A549 (cell line): ENCODE measurements at regions not wholly inside any gene's neighbourhood (a gene's known extent, or its start where the extent isn't known, plus 50 kb on each side); places are given as distances from the start of the nearest gene placed in this dataset.
A peak's percentile ranks its signal among the peaks of the same experiment; 100 is the strongest.

ENCODE experiments used
- ATAC-seq, 2 experiments: fragments of 200-7000 bp in 1 of 2; fragments of >200 bp in 1 of 2; cut with Nextera tagmentation in 1 of 2; cut with Tn5 transposase in 1 of 2; 3 replicates each; pipeline versions ENCODE4 v1.8.0 to v1.9.1; 2018 to 2020; ENCODE audit warnings: mild to moderate bottlenecking in 1 of 2, moderate library complexity in 1 of 2
- CTCF ChIA-PET: fragments of 300-600 bp; sonication (Branson Sonifier 250); formaldehyde crosslinking; extraction: SDS; loops from one replicate; lab custom pipeline; 2021; ENCODE audit warnings: antibody characterized with exemption, inconsistent platforms; lab: Yijun Ruan, JAX
- POLR2A ChIA-PET: fragments of 350-600 bp; formaldehyde crosslinking; extraction: SDS; loops from one replicate; lab custom pipeline; 2021; ENCODE audit warnings: antibody characterized with exemption, inconsistent platforms; lab: Yijun Ruan, JAX
- DNase-seq, 2 experiments: peaks; one replicate each; pipeline versions ENCODE4 v3.0.0 to v3.0.0-alpha.2; 2011 to 2016; ENCODE audit warnings: low read depth in 1 of 2, low spot score in 1 of 2
- FAIRE-seq: peaks from 2 replicates; lab custom pipeline; 2011; peaks lifted over from hg19 to GRCh38; lab: Jason Lieb, UNC
- H3K27ac ChIP-seq, 2 experiments: fragments of >200 bp; sonication (Bioruptor Twin); formaldehyde crosslinking; 3 replicates each; pipeline ENCODE4 v1.5.1; 2016 to 2017
- H3K4me1 ChIP-seq: fragments of >200 bp; sonication (Bioruptor Twin); formaldehyde crosslinking; 3 replicates; pipeline ENCODE4 v1.6.1; 2016
- H3K4me2 ChIP-seq: fragments of >200 bp; sonication (Bioruptor Twin); formaldehyde crosslinking; 3 replicates; pipeline ENCODE4 v1.6.1; 2016
- H3K4me3 ChIP-seq: fragments of >200 bp; sonication (Bioruptor Twin); formaldehyde crosslinking; 3 replicates; pipeline ENCODE4 v1.5.1; 2016
- H3K9me3 ChIP-seq: fragments of >200 bp; sonication (Bioruptor Twin); formaldehyde crosslinking; 3 replicates; pipeline ENCODE4 v1.6.1; 2016
- CEBPB ChIP-seq, 2 experiments: fragments of >200 bp in 1 of 2; sonication (Bioruptor Twin) in 1 of 2; formaldehyde crosslinking in 1 of 2; IDR thresholded peaks; 2 replicates each; pipeline ENCODE4 v1.6.1; 2012 to 2016
- E2F6 ChIP-seq: IDR thresholded peaks from 2 replicates; pipeline ENCODE4 v1.6.1; 2012; ENCODE audit warnings: low read depth, borderline replicate concordance
- ELK1 ChIP-seq: fragments of 150-350 bp; IDR thresholded peaks from 2 replicates; pipeline ENCODE4 v1.6.1; 2014; ENCODE audit warnings: low read depth, mild to moderate bottlenecking, low read length
- ESRRA ChIP-seq: fragments of 150-350 bp; IDR thresholded peaks from 2 replicates; pipeline ENCODE4 v1.6.1; 2014; ENCODE audit warnings: mild to moderate bottlenecking, low read length, borderline replicate concordance
- GATA3 ChIP-seq: IDR thresholded peaks from 2 replicates; pipeline ENCODE4 v1.6.1; 2012; ENCODE audit warnings: borderline replicate concordance
- HDAC2 ChIP-seq: fragments of 200-600 bp; sonication (generic); IDR thresholded peaks from 2 replicates; pipeline ENCODE4 v1.6.1; 2016
- HEYL ChIP-seq: fragments of 250-450 bp; sonication (Bioruptor Pico); IDR thresholded peaks from 2 replicates; pipeline ENCODE4 v1.8.0; 2021; ENCODE audit warnings: mild to moderate bottlenecking, moderate library complexity
- HOXA7 ChIP-seq: fragments of 250-450 bp; sonication (Bioruptor Pico); IDR thresholded peaks from 2 replicates; pipeline ENCODE4 v1.5.0; 2020; ENCODE audit warnings: mild to moderate bottlenecking, moderate library complexity
- HOXB13 ChIP-seq: fragments of 250-450 bp; sonication (Bioruptor Pico); IDR thresholded peaks from 2 replicates; pipeline ENCODE4 v1.5.0; 2020; ENCODE audit warnings: low read depth, mild to moderate bottlenecking, moderate library complexity
- KDM1A ChIP-seq: fragments of 200-600 bp; sonication (generic); IDR thresholded peaks from 2 replicates; pipeline ENCODE4 v1.6.1; 2016; ENCODE audit warnings: low read depth, mild to moderate bottlenecking
- MAFK ChIP-seq: fragments of 450-650 bp; IDR thresholded peaks from 2 replicates; pipeline ENCODE4 v1.6.1; 2014; ENCODE audit not compliant: partially characterized antibody
- MAX ChIP-seq: IDR thresholded peaks from 2 replicates; pipeline ENCODE4 v1.6.1; 2012
- MAZ ChIP-seq: fragments of 150-350 bp; IDR thresholded peaks from 2 replicates; pipeline ENCODE4 v1.6.1; 2014; ENCODE audit warnings: antibody characterized with exemption, low read depth, low read length, borderline replicate concordance
- MYC ChIP-seq: IDR thresholded peaks from 2 replicates; pipeline ENCODE4 v1.6.1; 2012; ENCODE audit warnings: mild to moderate bottlenecking, inconsistent platforms, low read length, improper control_type of control experiment, borderline replicate concordance
- NPAS2 ChIP-seq: fragments of 250-450 bp; sonication (Bioruptor Pico); IDR thresholded peaks from 2 replicates; pipeline ENCODE4 v1.8.0; 2022; ENCODE audit warnings: mild to moderate bottlenecking, moderate library complexity, borderline replicate concordance
- NR3C1 ChIP-seq: fragments of >200 bp; sonication (Bioruptor Twin); formaldehyde crosslinking; IDR thresholded peaks from 3 replicates; pipeline ENCODE4 v1.6.1; 2017
- RAD21 ChIP-seq, 2 experiments: fragments of >200 bp in 1 of 2; sonication (Bioruptor Twin) in 1 of 2; formaldehyde crosslinking in 1 of 2; IDR thresholded peaks in 1 of 2; conservative IDR thresholded peaks in 1 of 2; 2 replicates in 1 of 2; 3 replicates in 1 of 2; pipeline ENCODE4 v1.6.1; 2012 to 2018; ENCODE audit warnings: inconsistent platforms in 1 of 2
- RCOR1 ChIP-seq: fragments of 150-350 bp; IDR thresholded peaks from 2 replicates; pipeline ENCODE4 v1.6.1; 2014; ENCODE audit warnings: antibody characterized with exemption, low read length, low read depth
- RFX5 ChIP-seq: fragments of 450-650 bp; IDR thresholded peaks from 2 replicates; pipeline ENCODE4 v1.7.1; 2014; ENCODE audit warnings: antibody characterized with exemption, mild to moderate bottlenecking, moderate library complexity
- SMC3 ChIP-seq: fragments of >200 bp; sonication (Bioruptor Twin); formaldehyde crosslinking; IDR thresholded peaks from 3 replicates; pipeline ENCODE4 v1.6.1; 2018; ENCODE audit warnings: inconsistent platforms
- WGBS: methylation state at CpG from one replicate; pipeline ENCODE4 v1.1.6; 2017; ENCODE audit errors: missing lambda C conversion rate; 5-methylcytosine and 5-hydroxymethylcytosine counted together

GRCh38 chr10:28849821-28850220, 172.5 kb downstream of the BAMBI start (continued):
- TF ChIP-seq ELK1 (no peak), HOXB13 (CRISPR knock-in tag) (no peak), HEYL (CRISPR knock-in tag) (no peak), RCOR1 (no peak)

GRCh38 chr10:28850784-28851183, 173.5 kb downstream of the BAMBI start:
- no peak overlapping the region for H3K4me2 ChIP-seq
- no peak for ATAC-seq
- no peak overlapping the region for H3K4me3 ChIP-seq
- FAIRE-seq, result no peak
- 92% methylated on average over 6 of the region's 6 CpGs for WGBS
- ChIA-PET CTCF (interaction anchor here (0.8 to 1.1 kb wide), 3 partner anchors 10 to 88 kb away, joined by 3 to 4 read pairs (median 4); no protein-coding TSS in a partner anchor), POLR2A (no interaction called here)
- DNase-seq, result no peak
- TF ChIP-seq SMC3 (no peak), MAFK (peak; percentile 47), GATA3 (no peak)
- 0 out of 3 replicates have a peak, but pooled peaks cover 4% of the 10 kb centered on the region for H3K9me3 ChIP-seq
- H3K4me1 ChIP-seq, result no peaks in the 10 kb centered on the region
- H3K27ac ChIP-seq, result no peak overlapping the region

GRCh38 chr10:28853195-28853594, 175.9 kb downstream of the BAMBI start:
- TF ChIP-seq ESRRA (no peak), GATA3 (no peak), MYC (no peak), MAFK (no peak), CEBPB (IDR thresholded peaks at IDR 0.05) (no peak), NR3C1 (no peak), MAZ (no peak), RAD21 (conservative IDR thresholded peaks at IDR 0.05 in 1 of 2, IDR thresholded peaks at IDR 0.05 in 1 of 2) (no peak), HOXA7 (CRISPR knock-in tag) (no peak), E2F6 (no peak), KDM1A (no peak), NPAS2 (CRISPR knock-in tag) (no peak), HDAC2 (no peak), MAX (no peak), ELK1 (no peak)
- POLR2A ChIA-PET, result no interaction called here
- ATAC-seq, result no peak

GRCh38 chr10:28857164-28857563, 179.8 kb downstream of the BAMBI start:
- CTCF ChIA-PET, result interaction anchor here (1.2 kb wide), 1 partner anchor 13 kb away, joined by 4 read pairs; no protein-coding TSS in a partner anchor
- no peak overlapping the region for H3K4me3 ChIP-seq
- 80% methylated on average over 2 of the region's 2 CpGs for WGBS
- TF ChIP-seq RFX5, result no peak
- H3K4me2 ChIP-seq, result no peak overlapping the region
- peaks cover 12% of the 10 kb centered on the region for H3K9me3 ChIP-seq
- FAIRE-seq (no peak), DNase-seq (no peak), ATAC-seq (no peak)
- peaks cover 8% of the 10 kb centered on the region for H3K4me1 ChIP-seq
- POLR2A ChIA-PET, result no interaction called here
- no peak overlapping the region for H3K27ac ChIP-seq

More at GRCh38 chr10:28853195-28853594, 175.9 kb downstream of the BAMBI start:
- Histone ChIP-seq H3K4me2 (no peak overlapping the region), H3K9me3 (peaks cover 12% of the 10 kb centered on the region), H3K4me3 (no peak overlapping the region), H3K27ac (no peak overlapping the region), H3K4me1 (no peaks in the 10 kb centered on the region)
- CTCF ChIA-PET, result no interaction called here
- no peak for FAIRE-seq
- no peak for DNase-seq
- WGBS, result 44% methylated on average over 5 of the region's 5 CpGs
